IPS-18a (cell line): ENCODE measurements at regions not wholly inside any gene's neighbourhood (a gene's known extent, or its start where the extent isn't known, plus 50 kb on each side); places are given as distances from the start of the nearest gene placed in this dataset.

Experiments used
- H3K27ac ChIP-seq: one replicate; pipeline ENCODE4 v1.5.1; 2013; ENCODE audit warnings: low read length
- H3K27me3 ChIP-seq: one replicate; pipeline ENCODE4 v1.6.1; 2013; ENCODE audit warnings: mild to moderate bottlenecking, low read length; ENCODE audit not compliant: control insufficient read depth, insufficient read depth
- H3K36me3 ChIP-seq: one replicate; pipeline ENCODE4 v1.6.1; 2013; ENCODE audit warnings: low read depth, low read length; ENCODE audit not compliant: control insufficient read depth
- H3K4me1 ChIP-seq: one replicate; pipeline ENCODE4 v1.6.1; 2013; ENCODE audit warnings: low read depth, low read length; ENCODE audit not compliant: control insufficient read depth
- H3K4me3 ChIP-seq: one replicate; pipeline ENCODE4 v1.5.1; 2013; ENCODE audit warnings: low read length
- H3K9ac ChIP-seq: one replicate; pipeline ENCODE4 v1.6.1; 2013; ENCODE audit warnings: mild to moderate bottlenecking, low read length, moderate library complexity
- H3K9me3 ChIP-seq: one replicate; pipeline ENCODE4 v1.6.1; 2013; ENCODE audit warnings: low read depth, low read length; ENCODE audit not compliant: control insufficient read depth

GRCh38 chr9:78630966-78631365 is 334.0 kb downstream of the PSAT1 start:
- Histone ChIP-seq H3K36me3 (no peaks in the 10 kb centered on the region), H3K4me3 (no peak overlapping the region), H3K27ac (no peak overlapping the region), H3K9ac (no peak overlapping the region), H3K4me1 (no peaks in the 10 kb centered on the region), H3K27me3 (no peaks in the 10 kb centered on the region), H3K9me3 (no peaks in the 10 kb centered on the region)

GRCh38 chr9:78640728-78641127 is 343.8 kb downstream of the PSAT1 start:
- H3K27ac ChIP-seq: no peak overlapping the region
- H3K27me3 ChIP-seq: no peaks in the 10 kb centered on the region
- peaks cover 11% of the 10 kb centered on the region for H3K4me1 ChIP-seq
- no peak overlapping the region for H3K4me3 ChIP-seq
- peaks cover 3% of the 10 kb centered on the region for H3K9me3 ChIP-seq
- H3K36me3 ChIP-seq: no peaks in the 10 kb centered on the region
- no peak overlapping the region for H3K9ac ChIP-seq

GRCh38 chr9:78644359-78644758 is 347.4 kb downstream of the PSAT1 start:
- H3K27ac ChIP-seq: no peak overlapping the region
- no peak overlapping the region for H3K4me3 ChIP-seq
- H3K36me3 ChIP-seq: no peaks in the 10 kb centered on the region
- no peaks in the 10 kb centered on the region for H3K27me3 ChIP-seq
- peaks cover 3% of the 10 kb centered on the region for H3K9me3 ChIP-seq
- H3K9ac ChIP-seq: no peak overlapping the region
- peaks cover 11% of the 10 kb centered on the region for H3K4me1 ChIP-seq

GRCh38 chr9:78654324-78654723 is 357.4 kb downstream of the PSAT1 start:
- Histone ChIP-seq H3K4me1 (no peaks in the 10 kb centered on the region), H3K36me3 (no peaks in the 10 kb centered on the region), H3K9ac (no peak overlapping the region), H3K27ac (no peak overlapping the region), H3K4me3 (no peak overlapping the region), H3K27me3 (no peaks in the 10 kb centered on the region), H3K9me3 (no peaks in the 10 kb centered on the region)

GRCh38 chr9:78663369-78663768 is 366.4 kb downstream of the PSAT1 start:
- no peak overlapping the region for H3K9ac ChIP-seq
- no peak overlapping the region for H3K27ac ChIP-seq
- no peaks in the 10 kb centered on the region for H3K9me3 ChIP-seq
- no peak overlapping the region for H3K4me3 ChIP-seq
- H3K4me1 ChIP-seq: no peaks in the 10 kb centered on the region
- H3K27me3 ChIP-seq: no peaks in the 10 kb centered on the region
- no peaks in the 10 kb centered on the region for H3K36me3 ChIP-seq

- Histone ChIP-seq H3K9me3 (no peaks in the 10 kb centered on the region), H3K9ac (no peak overlapping the region), H3K27ac (no peak overlapping the region), H3K4me3 (no peak overlapping the region), H3K27me3 (no peaks in the 10 kb centered on the region), H3K4me1 (no peaks in the 10 kb centered on the region), H3K36me3 (no peaks in the 10 kb centered on the region)
Observed at GRCh38 chr9:78664370-78664769, 367.4 kb downstream of the PSAT1 start.

GRCh38 chr9:78666818-78667414 is 370.0 kb downstream of the PSAT1 start:
- H3K4me1 ChIP-seq: no peaks in the 10 kb centered on the region
- H3K9me3 ChIP-seq: no peaks in the 10 kb centered on the region
- H3K9ac ChIP-seq: no peak overlapping the region
- H3K27ac ChIP-seq: no peak overlapping the region
- H3K27me3 ChIP-seq: no peaks in the 10 kb centered on the region
- no peaks in the 10 kb centered on the region for H3K36me3 ChIP-seq
- no peak overlapping the region for H3K4me3 ChIP-seq

- Histone ChIP-seq H3K27ac (no peak overlapping the region), H3K4me3 (no peak overlapping the region), H3K27me3 (no peaks in the 10 kb centered on the region), H3K4me1 (no peaks in the 10 kb centered on the region), H3K36me3 (no peaks in the 10 kb centered on the region), H3K9ac (no peak overlapping the region), H3K9me3 (no peaks in the 10 kb centered on the region)
Observed at GRCh38 chr9:78668148-78668832, 371.4 kb downstream of the PSAT1 start.

GRCh38 chr9:78669591-78669990 is 372.7 kb downstream of the PSAT1 start:
- no peaks in the 10 kb centered on the region for H3K4me1 ChIP-seq
- H3K4me3 ChIP-seq: no peak overlapping the region
- no peaks in the 10 kb centered on the region for H3K36me3 ChIP-seq
- H3K27ac ChIP-seq: no peak overlapping the region
- H3K9me3 ChIP-seq: no peaks in the 10 kb centered on the region
- H3K9ac ChIP-seq: no peak overlapping the region
- no peaks in the 10 kb centered on the region for H3K27me3 ChIP-seq

- H3K9ac ChIP-seq: no peak overlapping the region
- H3K9me3 ChIP-seq: no peaks in the 10 kb centered on the region
- no peak overlapping the region for H3K27ac ChIP-seq
- H3K4me1 ChIP-seq: no peaks in the 10 kb centered on the region
- no peak overlapping the region for H3K4me3 ChIP-seq
- H3K27me3 ChIP-seq: no peaks in the 10 kb centered on the region
- H3K36me3 ChIP-seq: no peaks in the 10 kb centered on the region
Observed at GRCh38 chr9:78671785-78672184, 374.9 kb downstream of the PSAT1 start.

- Histone ChIP-seq H3K27me3 (no peaks in the 10 kb centered on the region), H3K4me1 (peaks cover under 1% of the 10 kb centered on the region), H3K36me3 (no peaks in the 10 kb centered on the region), H3K4me3 (no peak overlapping the region), H3K9ac (no peak overlapping the region), H3K27ac (no peak overlapping the region), H3K9me3 (no peaks in the 10 kb centered on the region)
Observed at GRCh38 chr9:78674874-78675273, 377.9 kb downstream of the PSAT1 start.

GRCh38 chr9:78676009-78676408 is 379.1 kb downstream of the PSAT1 start:
- Histone ChIP-seq H3K27me3 (no peaks in the 10 kb centered on the region), H3K9ac (no peak overlapping the region), H3K9me3 (no peaks in the 10 kb centered on the region), H3K4me3 (no peak overlapping the region), H3K36me3 (no peaks in the 10 kb centered on the region), H3K4me1 (peaks cover 4% of the 10 kb centered on the region), H3K27ac (no peak overlapping the region)
